Fibroblast of gingiva (primary cell): ENCODE measurements at regions not wholly inside any gene's neighbourhood (a gene's known extent, or its start where the extent isn't known, plus 50 kb on each side); places are given as distances from the start of the nearest gene placed in this dataset.

Experiments
- DNase-seq: peaks from one replicate; pipeline ENCODE4 v3.0.0-alpha.2; 2011; ENCODE audit warnings: low read depth

- DNase-seq = peak; percentile 45
Measured at GRCh38 chr4:156710365-156711192, 261.0 kb downstream of the PDGFC start.

GRCh38 chr4:156705311-156705710 is 266.3 kb downstream of the PDGFC start:
- no peak for DNase-seq

- DNase-seq = no peak
Measured at GRCh38 chr4:156695163-156695562, 276.4 kb downstream of the PDGFC start.

DNA sequence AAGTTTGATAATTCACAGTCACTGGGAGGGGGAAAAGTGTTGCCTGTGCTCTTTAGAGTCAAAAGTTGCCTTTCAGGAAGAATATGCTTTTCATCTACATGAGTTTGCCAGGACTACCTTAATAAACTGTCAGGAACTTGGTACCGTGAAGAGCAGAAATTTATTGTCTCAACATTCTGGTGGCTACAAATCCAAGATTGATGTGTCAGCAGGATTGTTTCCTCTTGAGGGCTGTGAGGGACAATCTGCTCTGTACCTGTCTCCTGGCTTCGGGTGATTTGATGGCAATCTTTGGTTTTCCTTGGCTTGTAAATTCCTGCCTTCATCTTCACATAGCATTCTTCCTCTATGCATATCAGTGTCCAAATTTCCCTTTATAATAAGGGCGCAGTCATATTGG is 277.2 kb downstream of the PDGFC start:
- DNase-seq = no peak

DNA sequence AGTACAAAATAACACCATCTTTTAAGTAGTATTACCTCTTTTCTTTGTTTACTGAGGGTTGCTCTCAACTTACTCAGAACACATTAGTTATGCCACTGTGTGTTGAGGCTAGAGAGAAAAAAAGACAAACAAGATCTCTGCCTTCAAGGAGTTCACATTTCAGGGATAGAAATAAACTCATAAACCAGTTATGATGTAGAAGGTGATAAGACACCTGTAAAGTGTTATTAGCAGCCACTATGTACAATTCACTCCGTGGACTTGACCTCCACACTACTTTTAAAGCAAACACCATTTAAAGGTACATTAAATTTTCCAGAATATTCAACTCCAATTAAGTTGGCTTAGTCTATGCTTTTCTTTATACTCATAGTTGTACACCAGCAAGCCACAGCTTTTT is 278.0 kb downstream of the PDGFC start:
- DNase-seq = no peak

DNA sequence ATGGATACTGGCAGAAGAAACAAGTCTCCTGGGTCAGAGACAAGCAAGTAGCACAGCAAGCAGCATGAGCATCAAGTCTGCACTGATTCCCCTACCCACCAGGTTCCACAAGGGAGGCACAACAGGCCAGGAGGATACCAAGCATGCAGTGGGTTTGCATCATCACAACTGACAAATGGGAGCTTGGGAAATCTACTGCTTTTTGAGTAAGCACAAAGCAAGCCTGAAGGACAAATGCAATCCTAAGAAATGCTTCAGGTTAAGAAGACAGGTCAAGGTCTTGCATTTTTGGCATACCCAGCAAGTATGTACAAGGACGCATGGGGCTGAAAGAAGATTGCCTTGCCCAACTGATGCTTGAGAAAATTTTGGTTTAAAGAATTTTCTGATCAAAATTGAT is 279.6 kb downstream of the PDGFC start:
- DNase-seq = no peak

GRCh38 chr4:156690572-156690971 is 281.0 kb downstream of the PDGFC start:
- DNase-seq = no peak

DNA sequence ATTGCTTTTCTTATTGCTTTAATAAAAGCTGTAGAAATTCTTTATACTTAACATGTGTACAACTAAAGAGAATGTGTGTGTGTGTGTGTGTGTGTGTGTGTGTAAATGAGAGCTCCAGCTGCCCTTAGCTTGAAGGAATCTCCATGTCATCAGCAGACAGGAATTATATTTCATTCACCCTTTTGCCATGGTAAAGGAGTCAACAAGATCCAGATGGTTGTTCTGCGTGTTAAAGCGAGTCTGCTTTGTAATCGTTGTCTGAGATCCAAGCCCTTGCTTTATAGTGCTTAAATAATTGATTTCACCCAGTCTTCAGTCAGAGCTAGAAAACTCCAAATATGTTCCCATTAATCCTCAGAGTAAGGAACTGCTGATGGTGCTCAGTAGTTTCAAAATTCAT is 285.5 kb downstream of the PDGFC start:
- peak; percentile 100 for DNase-seq

DNA sequence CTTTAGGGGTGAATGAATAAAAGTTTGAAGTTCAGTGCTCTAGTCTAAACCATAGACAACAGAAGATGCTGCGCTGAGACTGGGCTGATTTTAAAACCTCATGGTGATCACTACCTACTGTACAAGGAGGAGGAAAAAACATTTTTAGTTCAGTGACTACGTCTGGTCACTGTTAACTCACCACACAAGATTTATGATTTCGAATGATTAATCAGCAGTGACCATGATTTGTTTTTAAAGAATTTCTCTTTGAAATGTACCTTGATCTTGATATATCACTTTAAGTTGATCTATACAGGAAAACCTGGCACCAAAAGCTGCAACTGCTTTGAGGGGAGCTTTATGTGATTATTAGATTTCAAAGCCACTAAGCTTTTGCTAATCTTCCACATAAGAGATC is 286.3 kb downstream of the PDGFC start:
- no peak for DNase-seq

- DNase-seq = no peak
Measured at GRCh38 chr4:156677656-156678055, 293.9 kb downstream of the PDGFC start.

- peak; percentile 49 for DNase-seq
Measured at GRCh38 chr4:156677131-156677531, 294.5 kb downstream of the PDGFC start.

- DNase-seq = no peak
Measured at GRCh38 chr4:156676116-156676851, 295.3 kb downstream of the PDGFC start.

- DNase-seq = peak; percentile 15
Measured at GRCh38 chr4:156673483-156673882, 298.1 kb downstream of the PDGFC start.

DNA sequence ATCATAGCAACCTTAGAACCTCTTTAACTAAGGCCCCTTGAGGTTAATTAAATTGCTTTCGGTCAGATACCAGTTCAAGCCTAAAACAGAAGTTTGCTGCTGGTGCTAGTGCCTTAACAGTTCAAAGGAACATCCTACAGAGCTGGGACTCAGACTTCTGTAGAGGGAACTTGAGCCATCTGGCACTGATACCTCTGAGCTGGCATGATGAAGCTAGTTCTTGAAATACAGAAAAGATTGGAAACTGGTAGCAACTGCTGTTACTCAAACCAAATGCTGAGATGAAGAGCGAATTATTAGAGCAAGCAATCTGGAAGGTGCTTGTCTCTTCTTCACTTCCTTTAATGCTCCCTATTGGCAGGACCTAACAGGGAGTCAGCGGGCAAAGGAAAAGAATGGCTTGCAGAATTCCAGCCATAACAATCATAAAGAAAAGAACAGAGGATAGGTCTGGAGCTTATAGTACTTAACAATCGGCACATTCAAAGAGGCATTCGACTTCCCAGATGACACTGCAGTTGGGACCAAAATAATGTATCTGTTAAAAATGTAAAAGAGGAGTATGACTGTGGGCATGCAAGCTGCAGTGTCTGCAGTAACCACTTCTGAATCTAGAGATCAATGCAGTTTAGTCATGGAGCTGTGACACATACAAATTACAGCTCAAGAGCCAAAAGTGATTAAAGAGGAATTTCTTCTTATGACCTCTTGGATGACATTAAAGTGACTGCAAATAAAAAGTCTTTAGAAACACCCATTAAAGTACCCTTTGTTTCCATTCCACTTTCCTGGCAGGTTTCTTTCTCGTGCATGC is 298.9 kb downstream of the PDGFC start:
- DNase-seq = peak; percentile 70

DNA sequence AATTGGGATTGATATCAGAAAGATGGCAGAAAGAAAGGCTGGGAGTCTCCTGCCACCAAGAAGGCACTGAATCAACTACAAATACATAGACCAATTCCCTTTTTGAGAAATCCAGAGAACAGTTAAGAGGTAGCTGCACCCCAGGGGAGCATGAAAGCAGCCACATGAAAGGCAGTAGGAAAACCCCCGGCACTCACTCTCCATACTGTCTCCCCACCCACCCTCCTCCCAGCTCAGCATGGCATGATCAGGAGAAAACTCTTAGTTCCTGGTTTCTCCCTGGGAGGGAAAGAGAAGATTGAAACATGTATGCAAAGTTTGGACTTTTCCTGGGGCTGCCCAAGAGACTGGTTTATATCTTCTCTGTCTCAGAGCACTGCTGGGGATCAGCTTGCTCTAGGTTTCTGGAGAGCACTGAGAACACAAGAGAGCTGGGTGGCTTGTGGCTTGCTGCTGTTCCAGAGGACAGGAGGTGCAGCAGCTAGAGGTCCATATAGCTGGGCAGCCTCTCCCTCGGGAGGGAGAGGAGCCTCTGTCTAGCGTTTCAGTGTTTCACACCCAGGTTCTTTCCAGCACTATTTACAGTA is 305.7 kb downstream of the PDGFC start:
- no peak for DNase-seq

DNA sequence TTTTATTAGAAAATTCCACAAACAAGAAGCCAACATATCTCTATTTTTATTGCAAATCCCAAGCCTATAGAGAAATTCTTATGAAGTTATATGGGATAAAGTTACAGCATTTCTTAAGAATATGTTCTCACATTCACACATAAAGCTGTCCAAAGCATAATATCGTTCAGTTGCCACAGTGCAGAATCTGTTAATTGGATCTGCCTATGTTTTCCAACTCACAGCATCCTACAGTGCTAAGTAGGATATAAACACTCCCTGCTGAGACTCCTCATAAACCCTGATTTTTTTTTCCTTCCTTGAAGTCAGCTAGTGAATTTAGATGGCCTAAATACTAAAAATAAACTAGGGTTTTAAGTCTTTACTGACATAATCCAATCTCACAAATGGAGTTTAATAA is 307.9 kb downstream of the PDGFC start:
- no peak for DNase-seq

DNA sequence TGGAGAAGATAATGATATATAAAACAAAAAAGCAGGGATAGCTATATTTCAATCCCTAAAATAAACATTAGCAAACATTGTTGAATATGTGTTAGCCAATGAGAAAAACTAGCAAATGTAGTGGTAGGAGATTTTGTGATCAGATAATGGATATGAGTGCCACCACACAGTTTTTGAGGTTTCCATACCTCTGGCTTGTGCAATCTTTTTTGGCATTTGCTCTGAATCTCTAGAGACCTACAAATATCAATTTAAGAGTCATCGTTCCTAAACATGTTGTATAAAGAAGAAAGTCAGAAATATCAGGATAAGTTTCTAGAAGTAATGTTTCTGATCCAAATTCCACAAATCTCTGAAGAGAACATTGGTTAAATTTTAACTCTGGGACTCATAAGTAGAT is 308.7 kb downstream of the PDGFC start:
- no peak for DNase-seq

- DNase-seq = no peak
Measured at GRCh38 chr4:156661555-156661954, 310.0 kb downstream of the PDGFC start.

DNA sequence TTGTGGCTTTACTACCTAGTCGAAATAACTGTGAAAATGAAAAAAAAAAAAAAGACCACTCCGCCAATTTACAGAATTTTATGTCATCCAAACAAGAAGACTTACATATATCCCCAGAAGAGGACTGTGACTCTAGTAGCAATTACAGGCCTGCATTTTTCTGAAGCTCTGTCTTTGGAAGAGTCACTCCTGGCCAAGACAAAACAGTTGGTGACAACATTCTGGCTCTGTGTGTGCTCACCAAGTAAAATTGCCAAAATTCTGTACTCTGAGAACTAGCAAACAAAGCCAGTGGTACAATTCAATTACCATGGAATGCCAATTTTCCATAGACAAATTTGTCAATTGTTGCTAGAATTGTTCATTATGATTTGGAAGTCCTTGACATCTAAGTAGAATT is 311.1 kb downstream of the PDGFC start:
- peak; percentile 5 for DNase-seq

GRCh38 chr4:156659983-156660382 is 311.6 kb downstream of the PDGFC start:
- no peak for DNase-seq

- no peak for DNase-seq
Measured at GRCh38 chr4:156659570-156659969, 312.0 kb downstream of the PDGFC start.

DNA sequence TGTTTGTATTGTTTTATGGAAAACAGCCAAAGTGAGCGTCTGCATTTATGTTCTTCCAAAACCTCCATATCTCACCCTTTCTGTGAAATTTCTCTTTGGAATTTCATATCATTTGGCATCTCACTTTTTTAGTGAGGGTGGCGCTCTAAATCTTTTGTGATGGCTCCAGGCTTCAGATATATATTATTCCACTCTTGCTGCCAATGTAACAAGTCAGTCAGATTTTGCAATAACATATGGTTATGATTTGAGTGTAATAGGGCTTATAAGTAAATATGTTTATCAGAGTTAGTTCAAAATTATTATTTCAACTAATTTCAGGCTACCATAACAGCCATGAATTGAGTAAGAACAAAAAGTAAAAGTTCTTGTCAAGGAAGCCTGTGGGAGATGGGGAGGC is 314.7 kb downstream of the PDGFC start:
- peak; percentile 77 for DNase-seq
